ENCODE measurements at regions not wholly inside any gene's neighbourhood (a gene's known extent, or its start where the extent isn't known, plus 50 kb on each side); places are given as distances from the start of the nearest gene placed in this dataset.

GRCh38 chr4:153146961-153147360, 57.3 kb upstream of the TRIM2 start:
- no peak for TF ChIP-seq CTCF (IDR thresholded peaks at IDR 0.05)
- TF ChIP-seq POLR2A (IDR thresholded peaks at IDR 0.05): no peak
